ENCODE measurements at regions not wholly inside any gene's neighbourhood (a gene's known extent, or its start where the extent isn't known, plus 50 kb on each side); places are given as distances from the start of the nearest gene placed in this dataset.

DNA sequence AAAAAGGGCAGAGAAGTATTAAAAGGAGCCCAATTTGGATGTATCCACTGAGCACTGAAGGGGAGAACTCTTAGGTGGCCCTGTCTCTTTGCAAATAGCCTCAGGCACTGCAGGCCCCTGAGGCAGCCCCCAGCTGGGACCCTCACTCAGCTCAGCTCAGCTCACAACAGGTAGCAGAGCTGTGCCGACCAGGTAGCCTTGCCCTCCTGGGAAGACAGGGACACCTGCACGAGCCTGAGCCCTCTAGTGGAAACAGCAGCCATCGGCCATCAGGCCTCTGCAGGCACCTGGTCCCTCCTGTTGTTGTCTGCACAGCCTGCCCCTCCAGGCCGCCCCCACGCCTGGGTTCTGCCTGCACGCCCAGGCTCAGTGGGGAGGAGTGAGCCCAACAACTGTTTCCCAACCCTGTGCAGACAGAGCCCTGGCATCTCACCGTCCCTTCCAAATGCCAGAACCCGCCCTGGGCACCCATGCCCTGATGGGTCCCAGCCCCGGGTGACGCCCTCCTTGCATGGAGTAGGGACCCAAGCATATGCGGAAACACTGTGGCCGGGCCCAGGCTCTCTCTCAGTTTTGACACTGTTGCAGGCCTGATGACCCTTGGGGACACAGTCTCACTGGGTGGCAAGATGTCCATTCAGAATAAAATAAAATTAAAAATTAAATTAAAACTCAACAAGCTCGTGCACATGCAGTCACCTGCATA is 60.0 kb upstream of the AJAP1 start:
- no peaks in the 10 kb centered on the region for H3K9me3 Mint-ChIP-seq
- H3K4me1 Mint-ChIP-seq (ENCODE audit: low read depth): no peaks in the 10 kb centered on the region
- H3K27me3 Mint-ChIP-seq: peaks cover 11% of the 10 kb centered on the region
- no peaks in the 10 kb centered on the region for H3K36me3 Mint-ChIP-seq (ENCODE audit: low read depth)
- H3K27ac Mint-ChIP-seq: no peak overlapping the region
- H3K4me3 Mint-ChIP-seq: no peak overlapping the region
- no peak for DNase-seq

DNA sequence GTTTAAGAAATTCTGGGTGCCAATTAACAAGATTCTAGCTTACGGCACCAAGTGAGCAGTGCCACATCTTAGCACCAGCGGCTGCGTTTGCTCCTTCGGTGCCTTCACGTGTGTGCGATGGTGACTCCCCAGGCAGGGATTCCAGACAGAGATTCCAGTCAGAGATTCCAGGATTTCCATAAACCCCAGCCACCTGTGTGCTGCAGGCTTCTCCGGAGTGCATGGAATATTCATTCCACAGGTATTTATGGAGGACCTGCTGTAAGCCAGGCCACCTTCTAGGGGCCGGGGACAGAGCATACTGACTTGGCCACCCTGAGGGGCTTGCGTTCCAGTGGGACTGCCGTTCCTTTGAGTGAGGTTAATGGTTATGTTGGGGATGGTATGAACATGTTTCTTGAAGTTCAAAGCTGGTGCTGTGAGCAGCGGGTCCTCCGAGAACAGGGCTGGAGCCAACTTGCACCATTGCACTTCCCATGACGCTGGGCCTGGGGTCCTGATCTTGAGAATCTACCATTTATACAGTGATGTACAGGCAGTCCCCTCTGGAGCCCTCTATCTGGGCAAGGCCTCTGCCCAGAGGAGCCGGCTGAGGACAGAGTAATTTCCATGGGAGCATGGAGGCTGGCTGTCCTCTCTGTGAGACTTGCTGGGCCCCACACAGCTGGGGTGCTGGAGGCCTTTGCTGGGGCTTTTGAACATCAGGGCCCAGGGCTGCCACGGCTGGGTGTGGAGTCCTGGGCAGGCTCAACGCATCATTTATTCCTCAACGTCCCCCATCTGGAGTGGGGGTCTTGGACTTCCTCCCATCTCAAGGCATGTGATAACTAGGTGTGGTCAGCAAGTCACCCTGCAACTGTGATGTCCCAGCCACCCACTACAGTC is 58.8 kb upstream of the AJAP1 start:
- H3K9me3 Mint-ChIP-seq: no peaks in the 10 kb centered on the region
- H3K4me3 Mint-ChIP-seq: no peak overlapping the region
- DNase-seq: no peak
- no peaks in the 10 kb centered on the region for H3K4me1 Mint-ChIP-seq (ENCODE audit: low read depth)
- H3K27me3 Mint-ChIP-seq: peaks cover 11% of the 10 kb centered on the region
- H3K36me3 Mint-ChIP-seq (ENCODE audit: low read depth): no peaks in the 10 kb centered on the region
- no peak overlapping the region for H3K27ac Mint-ChIP-seq

GRCh38 chr1:4596486-4596885 is 57.9 kb upstream of the AJAP1 start:
- Mint-ChIP-seq H3K36me3 (ENCODE audit: low read depth) (no peaks in the 10 kb centered on the region), H3K4me1 (ENCODE audit: low read depth) (no peaks in the 10 kb centered on the region), H3K4me3 (no peak overlapping the region), H3K27ac (no peak overlapping the region), H3K27me3 (peaks cover 16% of the 10 kb centered on the region), H3K9me3 (no peaks in the 10 kb centered on the region)
- no peak for DNase-seq

GRCh38 chr1:4597020-4597419 is 57.4 kb upstream of the AJAP1 start:
- Mint-ChIP-seq H3K4me1 (ENCODE audit: low read depth) (no peaks in the 10 kb centered on the region), H3K4me3 (no peak overlapping the region), H3K36me3 (ENCODE audit: low read depth) (no peaks in the 10 kb centered on the region), H3K27ac (no peak overlapping the region), H3K9me3 (no peaks in the 10 kb centered on the region), H3K27me3 (peaks cover 17% of the 10 kb centered on the region)
- DNase-seq: no peak

- DNase-seq: no peak
- H3K27me3 Mint-ChIP-seq: peaks cover 32% of the 10 kb centered on the region
- no peaks in the 10 kb centered on the region for H3K9me3 Mint-ChIP-seq
- H3K4me1 Mint-ChIP-seq (ENCODE audit: low read depth): no peaks in the 10 kb centered on the region
- no peak overlapping the region for H3K27ac Mint-ChIP-seq
- no peaks in the 10 kb centered on the region for H3K36me3 Mint-ChIP-seq (ENCODE audit: low read depth)
- H3K4me3 Mint-ChIP-seq: no peak overlapping the region
These were observed 55.8 kb upstream of the AJAP1 start for GRCh38 chr1:4598561-4598960.

- no peaks in the 10 kb centered on the region for H3K4me1 Mint-ChIP-seq (ENCODE audit: low read depth)
- no peak overlapping the region for H3K4me3 Mint-ChIP-seq
- no peaks in the 10 kb centered on the region for H3K36me3 Mint-ChIP-seq (ENCODE audit: low read depth)
- no peak for DNase-seq
- no peaks in the 10 kb centered on the region for H3K9me3 Mint-ChIP-seq
- no peak overlapping the region for H3K27ac Mint-ChIP-seq
- H3K27me3 Mint-ChIP-seq: peaks cover 41% of the 10 kb centered on the region
These were observed 54.9 kb upstream of the AJAP1 start for GRCh38 chr1:4599521-4599920.

DNA sequence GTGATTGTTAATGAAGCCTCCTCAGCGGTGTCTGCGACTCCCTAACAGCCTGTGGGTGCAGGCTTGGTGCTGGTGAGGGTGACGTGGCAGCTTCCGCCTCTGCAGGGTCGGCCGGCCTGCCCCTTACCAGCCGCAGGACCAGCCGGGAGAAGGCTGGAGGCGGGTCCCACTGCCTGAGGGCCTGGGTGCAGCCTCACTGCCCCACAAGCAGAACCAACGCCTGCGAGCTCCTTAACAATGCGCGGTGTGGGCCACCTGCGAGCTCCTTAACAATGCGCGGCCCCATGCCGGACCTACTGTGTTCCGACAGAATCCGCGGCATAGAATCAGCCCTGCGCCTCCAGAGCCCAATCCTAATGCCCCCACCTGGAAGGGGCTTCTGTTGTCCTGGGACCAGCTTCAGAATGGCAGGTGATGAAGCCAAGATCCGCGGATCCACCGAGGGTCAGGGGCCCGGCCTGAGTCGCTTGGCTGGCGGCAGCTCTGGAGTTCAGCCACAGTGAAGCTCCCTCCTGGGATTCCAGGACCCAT is 54.4 kb upstream of the AJAP1 start:
- no peak for DNase-seq
- Mint-ChIP-seq H3K4me3 (no peak overlapping the region), H3K27ac (no peak overlapping the region), H3K36me3 (ENCODE audit: low read depth) (no peaks in the 10 kb centered on the region), H3K4me1 (ENCODE audit: low read depth) (no peaks in the 10 kb centered on the region), H3K27me3 (peaks cover 43% of the 10 kb centered on the region), H3K9me3 (no peaks in the 10 kb centered on the region)

DNA sequence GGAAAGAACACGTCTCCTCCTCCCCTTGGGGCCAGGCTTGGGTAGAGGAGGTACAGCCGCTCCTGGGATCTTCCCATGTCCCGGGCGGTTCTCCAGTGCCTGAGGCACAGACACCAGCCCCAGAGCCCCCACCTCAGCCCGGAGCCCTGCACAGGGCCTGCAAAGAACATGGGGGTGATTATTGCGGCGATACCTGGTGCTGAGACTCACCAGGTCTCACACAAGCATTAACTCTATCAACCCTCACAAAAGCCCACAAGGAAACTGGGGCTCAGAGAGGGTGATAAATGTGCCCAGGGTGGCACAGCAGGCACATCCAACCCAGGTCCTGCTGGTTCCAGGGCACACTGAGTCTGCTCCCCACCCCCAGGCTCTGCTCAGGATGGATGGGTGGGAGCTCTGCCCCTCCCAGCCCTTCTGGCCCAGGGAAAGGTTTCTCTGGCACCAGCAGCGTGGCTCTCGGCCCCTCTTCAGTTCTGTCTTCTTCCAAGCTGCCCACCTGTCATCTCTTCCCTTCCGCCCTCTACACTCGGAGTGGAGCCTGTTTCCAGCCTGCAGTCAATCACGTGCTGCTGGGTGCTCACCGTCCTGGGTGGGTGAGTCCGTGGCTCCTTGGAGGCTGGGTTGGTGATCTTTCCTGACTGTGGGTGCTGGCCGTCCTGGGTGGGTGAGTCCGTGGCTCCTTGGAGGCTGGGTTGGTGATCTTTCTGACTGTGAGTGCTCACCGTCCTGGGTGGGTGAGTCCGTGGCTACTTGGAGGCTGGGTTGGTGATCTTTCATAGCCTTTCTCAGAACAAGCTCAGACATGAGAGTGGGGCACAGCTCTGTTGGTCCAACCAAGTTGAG is 53.6 kb upstream of the AJAP1 start:
- H3K9me3 Mint-ChIP-seq: no peaks in the 10 kb centered on the region
- no peak for DNase-seq
- H3K27ac Mint-ChIP-seq: no peak overlapping the region
- H3K27me3 Mint-ChIP-seq: peaks cover 51% of the 10 kb centered on the region
- H3K4me3 Mint-ChIP-seq: no peak overlapping the region
- H3K36me3 Mint-ChIP-seq (ENCODE audit: low read depth): no peaks in the 10 kb centered on the region
- H3K4me1 Mint-ChIP-seq (ENCODE audit: low read depth): no peaks in the 10 kb centered on the region

- no peak overlapping the region for H3K4me3 Mint-ChIP-seq
- no peaks in the 10 kb centered on the region for H3K9me3 Mint-ChIP-seq
- no peak for DNase-seq
- H3K36me3 Mint-ChIP-seq (ENCODE audit: low read depth): no peaks in the 10 kb centered on the region
- no peaks in the 10 kb centered on the region for H3K4me1 Mint-ChIP-seq (ENCODE audit: low read depth)
- peaks cover 59% of the 10 kb centered on the region for H3K27me3 Mint-ChIP-seq
- H3K27ac Mint-ChIP-seq: no peak overlapping the region
These were observed 52.5 kb upstream of the AJAP1 start for GRCh38 chr1:4601941-4602340.

DNA sequence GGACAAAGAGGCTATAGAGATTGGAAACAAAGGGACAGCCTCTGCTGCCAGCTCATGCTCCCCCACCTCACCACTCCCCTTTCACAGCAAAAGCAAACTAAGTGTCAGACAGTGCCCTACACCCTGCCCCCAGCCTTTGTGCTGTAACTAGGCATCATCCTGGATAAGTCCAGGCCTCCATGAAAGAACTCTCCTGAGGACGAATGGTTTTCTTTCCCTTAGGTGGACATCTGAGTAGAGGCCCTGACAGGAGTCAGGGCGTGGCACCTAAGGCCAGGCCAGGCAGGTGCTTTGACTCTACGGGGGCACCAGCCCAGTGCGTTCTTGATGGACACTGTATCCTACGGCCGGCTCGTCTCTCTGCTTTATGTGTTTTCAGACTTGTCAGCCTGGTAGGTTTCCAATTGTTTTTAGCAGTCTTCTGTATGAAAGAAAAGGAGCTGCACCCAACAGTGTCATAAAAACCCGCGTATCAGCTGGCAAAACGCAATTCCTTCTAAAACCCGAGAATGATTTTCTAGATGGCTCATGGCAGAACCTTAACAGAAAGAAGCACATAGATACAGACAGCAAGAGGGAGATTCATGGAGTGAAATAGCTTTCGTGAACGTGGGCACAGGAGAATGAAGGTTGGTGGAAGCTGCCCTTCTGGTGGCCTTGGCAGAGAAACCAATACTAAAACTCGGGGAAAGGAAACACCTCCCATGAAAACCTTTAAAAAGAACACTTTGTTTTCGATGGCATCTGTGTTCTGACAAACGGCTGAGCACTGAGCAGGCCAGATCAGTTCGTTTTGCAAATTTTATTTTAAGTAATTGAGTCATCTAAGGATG is 51.7 kb upstream of the AJAP1 start:
- no peak overlapping the region for H3K27ac Mint-ChIP-seq
- DNase-seq: no peak
- H3K27me3 Mint-ChIP-seq: peaks cover 58% of the 10 kb centered on the region
- no peaks in the 10 kb centered on the region for H3K9me3 Mint-ChIP-seq
- H3K4me1 Mint-ChIP-seq (ENCODE audit: low read depth): no peaks in the 10 kb centered on the region
- H3K4me3 Mint-ChIP-seq: no peak overlapping the region
- H3K36me3 Mint-ChIP-seq (ENCODE audit: low read depth): no peaks in the 10 kb centered on the region

DNA sequence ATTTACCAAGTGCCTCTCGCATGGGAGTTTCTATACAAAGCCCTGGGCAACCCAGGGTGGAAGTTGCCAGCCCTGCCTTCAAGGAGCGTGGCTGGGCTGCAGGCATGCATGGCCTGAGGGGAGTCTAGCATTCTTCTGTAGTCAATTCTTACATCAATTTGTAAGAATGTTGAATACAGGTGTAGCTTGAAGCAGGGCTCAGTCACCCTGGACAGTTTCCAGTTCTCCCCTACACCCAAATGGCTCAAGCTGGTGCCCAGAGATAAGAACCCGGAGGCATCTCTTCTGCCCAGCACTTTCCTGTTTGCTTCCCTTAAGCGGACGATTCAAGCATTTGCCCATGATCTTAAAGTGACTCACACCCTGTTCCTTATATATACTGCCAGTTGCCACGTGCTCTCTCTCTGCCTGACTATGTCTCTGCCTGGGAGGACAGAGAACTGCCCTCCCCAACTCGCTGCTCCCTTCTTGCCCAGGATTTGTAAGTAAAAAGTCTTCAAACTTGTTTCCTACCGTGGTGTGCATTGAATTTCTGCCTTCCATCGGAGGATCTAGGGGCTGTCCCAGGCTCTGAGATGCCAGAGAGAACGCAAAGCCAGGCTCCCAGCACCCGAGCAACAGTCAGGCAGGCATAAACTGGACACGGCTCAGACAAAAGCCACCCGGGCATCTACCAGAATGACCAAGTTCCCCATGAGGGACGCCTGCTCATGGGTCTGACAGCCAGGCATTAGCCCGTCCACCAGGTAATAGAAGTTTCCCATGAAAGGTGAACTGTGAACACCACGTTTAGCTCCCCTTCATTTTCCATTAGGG is 50.9 kb upstream of the AJAP1 start:
- Mint-ChIP-seq H3K27ac (no peak overlapping the region), H3K4me1 (ENCODE audit: low read depth) (no peaks in the 10 kb centered on the region), H3K27me3 (peaks cover 62% of the 10 kb centered on the region), H3K9me3 (no peaks in the 10 kb centered on the region), H3K36me3 (ENCODE audit: low read depth) (no peaks in the 10 kb centered on the region), H3K4me3 (no peak overlapping the region)
- DNase-seq: no peak
